Ishikawa (cell line): ENCODE measurements at regions not wholly inside any gene's neighbourhood (a gene's known extent, or its start where the extent isn't known, plus 50 kb on each side); places are given as distances from the start of the nearest gene placed in this dataset.

Experiments
- FOXM1 ChIP-seq: IDR thresholded peaks from 2 replicates; pipeline ENCODE4 v1.6.1; 2012; ENCODE audit warnings: low read depth, borderline replicate concordance
- MAX ChIP-seq: IDR thresholded peaks from 2 replicates; pipeline ENCODE4 v1.6.1; 2012
- RAD21 ChIP-seq: IDR thresholded peaks from 2 replicates; pipeline ENCODE4 v1.6.1; 2012; ENCODE audit warnings: low read depth
- REST ChIP-seq: IDR thresholded peaks from 2 replicates; pipeline ENCODE4 v1.6.1; 2012; ENCODE audit warnings: low read depth, mild to moderate bottlenecking
- TAF1 ChIP-seq: IDR thresholded peaks from 2 replicates; pipeline ENCODE4 v1.6.1; 2012; ENCODE audit warnings: low read depth, mild to moderate bottlenecking

GRCh38 chr14:82655770-82656169 is 1122.1 kb upstream of the SEL1L start:
- no peak for TF ChIP-seq FOXM1
- TF ChIP-seq RAD21: no peak
- no peak for TF ChIP-seq MAX
- TF ChIP-seq REST: no peak
- no peak for TF ChIP-seq TAF1
